Thymus (tissue), 11 donors: ENCODE measurements at regions not wholly inside any gene's neighbourhood (a gene's known extent, or its start where the extent isn't known, plus 50 kb on each side); places are given as distances from the start of the nearest gene placed in this dataset.

Experiments
- DNase-seq, 9 donors: peaks; one replicate each; pipeline ENCODE4 v3.0.0-alpha.2; 2013; ENCODE audit warnings: low spot score in 9 of 9, low read depth in 6 of 9, missing footprints in 1 of 9
- H3K27ac ChIP-seq, 2 donors: one replicate each; pipeline ENCODE4 v1.5.1; 2013; ENCODE audit warnings: control low read depth in 1 of 2, low read depth in 1 of 2, low read length in 1 of 2, mild to moderate bottlenecking in 1 of 2, moderate library complexity in 1 of 2
- H3K27me3 ChIP-seq, 2 donors: one replicate each; pipeline ENCODE4 v1.5.1; 2013; ENCODE audit warnings: low read length in 1 of 2; ENCODE audit not compliant: control insufficient read depth in 2 of 2, insufficient read depth in 1 of 2
- H3K36me3 ChIP-seq, 2 donors: one replicate each; pipeline ENCODE4 v1.5.1; 2013; ENCODE audit warnings: low read length in 1 of 2, mild to moderate bottlenecking in 1 of 2, moderate library complexity in 1 of 2; ENCODE audit not compliant: control insufficient read depth in 2 of 2, insufficient read depth in 2 of 2
- H3K4me1 ChIP-seq, 2 donors: one replicate each; pipeline ENCODE4 v1.5.1; 2013; ENCODE audit warnings: low read length in 2 of 2; ENCODE audit not compliant: control insufficient read depth in 2 of 2, insufficient read depth in 2 of 2
- H3K4me3 ChIP-seq, 2 donors: one replicate each; pipeline ENCODE4 v1.5.1; 2013; ENCODE audit warnings: low read length in 2 of 2, control low read depth in 1 of 2, mild to moderate bottlenecking in 1 of 2
- H3K9me3 ChIP-seq, 2 donors: one replicate each; pipeline ENCODE4 v1.5.1; 2013; ENCODE audit warnings: low read length in 1 of 2, mild to moderate bottlenecking in 1 of 2; ENCODE audit not compliant: control insufficient read depth in 2 of 2, insufficient read depth in 1 of 2
- WGBS: extraction: QIAGEN DNeasy Blood & Tissue Kit; methylation state at CpG from one replicate; pipeline ENCODE4 v1.1.7; 2013; 5-methylcytosine and 5-hydroxymethylcytosine counted together
- donor health status: healthy.

DNA sequence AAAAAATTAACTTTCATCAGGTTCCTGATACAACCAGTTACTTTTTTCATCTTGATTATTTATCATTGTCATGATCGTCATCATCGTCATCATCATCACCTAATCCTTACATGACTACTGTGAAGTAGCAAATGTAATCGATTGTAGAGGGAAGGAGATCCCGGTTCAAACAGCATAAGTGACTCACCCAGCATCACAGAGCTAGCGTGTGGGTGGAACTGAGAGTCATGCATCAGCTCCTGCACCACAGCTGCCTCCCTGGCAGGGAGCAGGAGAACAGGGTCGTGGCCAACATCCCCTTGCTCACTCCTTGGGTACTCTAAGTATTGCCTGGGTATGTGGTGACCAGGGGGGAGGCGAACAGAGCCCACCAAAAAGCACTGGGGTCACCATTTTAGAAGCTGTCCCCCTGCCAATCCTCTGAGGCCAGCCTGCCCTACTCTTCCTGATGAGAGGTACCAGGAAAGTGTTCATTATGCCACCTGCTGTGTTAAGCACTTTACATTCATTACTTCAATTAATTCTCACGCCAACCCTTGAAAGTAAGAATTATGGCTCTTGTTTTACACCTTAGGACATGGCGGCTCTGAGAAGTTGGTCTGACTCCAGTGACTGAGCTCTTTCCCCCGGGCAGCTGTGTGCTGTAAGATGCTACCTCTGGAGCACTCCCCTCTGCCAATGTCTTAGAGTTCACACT, 425.2 kb downstream of the CD83 start:
- WGBS: 84% methylated on average over 10 of the region's 10 CpGs
- Histone ChIP-seq H3K9me3 (no peaks in the 10 kb centered on the region), H3K4me1 (peaks cover 25 to 62% of the 10 kb centered on the region in 2 donors), H3K27ac (no peak overlapping the region), H3K27me3 (no peaks in the 10 kb centered on the region), H3K36me3 (no peaks in the 10 kb centered on the region), H3K4me3 (no peak overlapping the region)
- DNase-seq: peak in 4 of 9 donors; percentile 21 to 61 (median 40)

DNA sequence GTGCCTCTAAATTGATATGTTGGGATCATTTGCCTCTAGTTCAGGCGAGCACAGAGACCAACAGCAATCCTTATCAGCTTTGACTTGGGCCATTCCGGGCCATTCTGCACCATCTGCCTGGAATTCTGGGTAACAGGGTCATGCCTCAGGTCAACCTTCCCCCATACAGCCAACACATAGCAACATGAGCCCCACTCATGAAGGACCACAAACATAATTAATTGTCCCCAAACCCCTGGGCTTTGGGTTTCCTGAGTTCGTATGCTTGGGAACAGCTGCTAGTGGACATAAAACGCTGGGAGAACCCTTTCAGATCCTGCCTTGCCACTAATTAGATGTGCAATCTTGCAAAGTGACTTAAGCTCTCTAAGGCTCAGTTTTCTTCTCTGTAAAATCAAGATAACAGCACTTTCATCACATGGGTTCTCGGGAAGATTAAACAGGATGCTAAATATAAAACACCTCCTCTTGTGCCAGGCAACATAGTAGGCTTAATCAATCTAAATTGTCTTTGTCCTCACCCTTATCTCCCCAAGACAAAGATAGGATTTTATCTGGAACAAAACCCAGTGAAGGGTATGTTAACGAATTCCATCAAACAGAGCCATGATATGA, 426.5 kb downstream of the CD83 start:
- peaks cover 25 to 64% of the 10 kb centered on the region in 2 donors for H3K4me1 ChIP-seq
- WGBS: 77% methylated on average over 6 of the region's 6 CpGs
- H3K9me3 ChIP-seq: no peaks in the 10 kb centered on the region
- no peaks in the 10 kb centered on the region for H3K36me3 ChIP-seq
- no peaks in the 10 kb centered on the region for H3K27me3 ChIP-seq
- DNase-seq: no peak
- H3K27ac ChIP-seq: peak overlapping the region in 1 of 2 donors; percentile 68
- no peak overlapping the region for H3K4me3 ChIP-seq

DNA sequence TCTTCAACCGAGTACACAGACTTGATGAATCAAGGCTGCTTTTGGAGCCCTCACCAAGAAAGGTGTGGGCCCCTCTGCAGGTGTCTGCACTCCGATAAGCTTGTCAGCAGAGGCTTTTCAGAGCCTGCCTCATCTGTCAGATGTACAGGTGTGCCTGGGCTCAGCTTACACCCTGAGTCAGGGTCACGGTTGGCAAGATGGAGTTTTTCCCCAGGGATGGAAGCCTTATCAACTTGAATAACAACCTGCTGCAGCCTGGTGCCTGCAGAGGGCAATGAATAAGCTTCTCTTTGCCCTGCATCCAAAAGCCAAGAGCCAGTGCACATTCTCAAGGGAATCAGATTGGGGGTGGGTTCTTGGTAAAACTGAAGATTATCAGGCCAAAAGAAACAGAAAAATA, 427.1 kb downstream of the CD83 start:
- 20% methylated on average over 3 of the region's 3 CpGs for WGBS
- Histone ChIP-seq H3K27me3 (no peaks in the 10 kb centered on the region), H3K27ac (peak overlapping the region in 1 of 2 donors; percentile 68), H3K36me3 (no peaks in the 10 kb centered on the region), H3K4me1 (peaks cover 25 to 68% of the 10 kb centered on the region in 2 donors), H3K4me3 (no peak overlapping the region), H3K9me3 (no peaks in the 10 kb centered on the region)
- peak; percentile 23 to 76 (median 51) for DNase-seq

DNA sequence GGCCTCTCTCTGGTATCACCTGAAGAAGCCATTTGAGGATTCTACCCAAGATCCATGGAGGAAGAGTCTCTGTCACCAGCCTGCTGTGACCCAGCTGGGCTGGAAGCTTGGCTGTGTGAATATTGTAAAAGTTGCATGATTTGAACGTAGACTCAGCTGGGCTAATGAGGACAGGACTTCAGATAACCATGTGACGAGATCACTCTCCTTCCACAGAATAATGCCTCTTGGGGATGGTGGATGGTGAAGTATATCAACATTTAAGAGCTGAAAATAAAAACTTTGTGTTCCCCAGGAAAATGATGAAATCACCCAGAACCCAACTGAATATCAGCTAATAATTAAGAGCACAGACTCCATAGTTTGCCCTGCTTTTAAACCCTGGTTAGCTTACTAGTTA, 427.9 kb downstream of the CD83 start:
- Histone ChIP-seq H3K36me3 (no peaks in the 10 kb centered on the region), H3K27me3 (no peaks in the 10 kb centered on the region), H3K27ac (no peak overlapping the region), H3K9me3 (no peaks in the 10 kb centered on the region), H3K4me1 (peaks cover 22 to 64% of the 10 kb centered on the region in 2 donors), H3K4me3 (no peak overlapping the region)
- WGBS: 96% methylated on average over 2 of the region's 2 CpGs
- DNase-seq: no peak

DNA sequence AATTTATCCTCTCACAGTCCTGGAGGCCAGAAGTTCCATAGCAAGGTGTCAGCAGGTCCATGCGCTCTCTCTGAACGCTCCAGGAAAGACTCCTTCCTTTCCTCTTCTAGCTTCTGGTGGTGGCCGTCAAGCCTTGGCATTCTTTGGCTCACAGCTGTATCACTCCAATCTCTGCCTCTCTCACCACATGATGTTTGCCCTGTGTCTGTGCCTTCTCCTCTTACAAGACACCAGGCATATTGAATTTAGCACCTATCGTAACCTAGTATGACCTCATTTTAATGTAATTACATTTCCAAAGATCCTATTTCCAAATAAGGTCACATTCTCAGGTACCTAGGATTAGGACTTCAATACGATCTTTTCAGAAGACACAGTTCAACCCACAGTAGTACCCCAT, 428.5 kb downstream of the CD83 start:
- 98% methylated on average over 5 of the region's 5 CpGs for WGBS
- no peak for DNase-seq
- H3K4me3 ChIP-seq: no peak overlapping the region
- peaks cover 22 to 59% of the 10 kb centered on the region in 2 donors for H3K4me1 ChIP-seq
- no peaks in the 10 kb centered on the region for H3K27me3 ChIP-seq
- H3K9me3 ChIP-seq: no peaks in the 10 kb centered on the region
- H3K27ac ChIP-seq: no peak overlapping the region
- H3K36me3 ChIP-seq: no peaks in the 10 kb centered on the region

DNA sequence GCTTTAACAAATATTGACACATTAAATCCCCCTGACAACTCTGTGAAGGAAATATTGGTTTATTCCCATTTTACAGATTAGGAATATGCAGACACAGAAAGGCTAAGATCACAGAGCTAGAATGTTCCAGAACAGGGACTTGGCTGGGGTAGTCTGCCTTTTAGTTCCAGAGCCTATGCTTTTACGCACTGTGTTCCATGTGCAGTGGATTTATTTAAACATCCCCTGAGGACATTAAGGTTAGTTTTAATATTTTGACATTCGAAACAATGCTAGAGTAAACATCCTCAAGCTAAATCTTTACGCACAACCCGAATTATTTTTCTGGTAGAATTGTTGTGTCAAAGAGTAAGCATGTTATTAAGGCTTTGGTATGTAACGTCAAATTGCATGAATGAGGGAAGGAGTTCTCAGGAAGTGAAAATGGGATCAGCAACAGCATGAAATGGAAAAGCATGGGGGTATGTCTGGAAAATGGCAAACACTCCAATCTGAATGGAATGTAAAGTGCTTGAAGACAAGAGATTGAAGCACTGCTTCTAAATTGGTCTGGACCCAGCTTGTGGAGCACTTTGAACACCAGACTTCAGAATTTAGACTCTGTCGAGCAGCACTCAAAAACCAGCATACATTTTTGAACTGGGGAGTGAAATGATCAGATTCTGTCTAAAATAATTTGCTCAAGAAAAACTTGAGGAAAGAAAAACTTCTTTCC, 429.9 kb downstream of the CD83 start:
- no peak overlapping the region for H3K27ac ChIP-seq
- DNase-seq: no peak
- H3K9me3 ChIP-seq: no peaks in the 10 kb centered on the region
- no peaks in the 10 kb centered on the region for H3K36me3 ChIP-seq
- WGBS: 98% methylated on average over 6 of the region's 6 CpGs
- H3K4me1 ChIP-seq: peaks cover 15 to 45% of the 10 kb centered on the region in 2 donors
- H3K27me3 ChIP-seq: no peaks in the 10 kb centered on the region
- no peak overlapping the region for H3K4me3 ChIP-seq

DNA sequence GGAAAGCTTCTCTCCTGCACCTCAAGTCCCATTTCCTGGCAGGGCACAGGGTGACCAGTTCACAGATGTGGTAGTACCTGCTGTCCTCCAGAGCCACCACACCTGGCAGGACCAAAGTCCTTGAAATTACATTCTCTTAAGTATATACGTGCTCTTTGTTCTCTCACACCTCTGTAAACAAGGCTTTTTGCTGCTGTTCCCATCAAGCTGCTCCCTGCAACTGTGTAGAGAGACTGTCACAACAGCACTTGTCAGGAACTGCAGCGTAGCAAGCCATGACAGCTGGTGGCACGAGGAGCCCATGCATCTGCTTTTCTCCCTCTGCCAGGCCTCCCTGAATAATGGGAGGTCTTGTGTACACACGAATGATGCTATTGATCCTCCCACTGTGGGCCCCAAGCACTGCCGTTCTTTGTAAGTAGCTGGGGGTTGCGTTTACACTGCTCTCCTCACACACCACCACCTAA, 431.8 kb downstream of the CD83 start:
- H3K27me3 ChIP-seq: no peaks in the 10 kb centered on the region
- WGBS: 92% methylated on average over 6 of the region's 6 CpGs
- DNase-seq: peak in 2 of 9 donors; percentile 21 to 41
- no peaks in the 10 kb centered on the region for H3K36me3 ChIP-seq
- no peaks in the 10 kb centered on the region for H3K9me3 ChIP-seq
- H3K27ac ChIP-seq: peak overlapping the region in 1 of 2 donors; percentile 13
- H3K4me3 ChIP-seq: no peak overlapping the region
- peaks cover 6 to 27% of the 10 kb centered on the region in 2 donors for H3K4me1 ChIP-seq

DNA sequence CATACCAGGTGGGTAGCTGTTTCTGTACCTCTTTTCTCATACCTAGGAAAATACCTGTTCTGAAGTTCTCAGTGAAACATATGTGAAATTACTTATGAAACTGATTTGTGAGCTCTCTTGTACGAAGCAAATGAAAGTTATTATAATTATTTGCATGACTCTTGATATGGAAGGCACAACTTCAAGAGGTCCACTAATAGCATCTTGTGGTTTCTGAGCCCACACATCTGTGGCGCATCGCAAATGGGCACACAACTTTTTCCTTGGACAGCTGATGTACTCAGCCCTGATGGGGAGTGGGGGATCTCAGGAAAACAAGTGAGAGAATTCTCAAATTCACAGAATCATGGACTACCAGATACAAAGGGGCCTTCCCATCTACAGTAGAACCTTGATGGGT, 432.3 kb downstream of the CD83 start:
- Histone ChIP-seq H3K4me3 (no peak overlapping the region), H3K36me3 (no peaks in the 10 kb centered on the region), H3K9me3 (no peaks in the 10 kb centered on the region), H3K27ac (no peak overlapping the region), H3K27me3 (no peaks in the 10 kb centered on the region), H3K4me1 (peaks cover under 1 to 22% of the 10 kb centered on the region in 2 donors)
- DNase-seq: no peak
- WGBS: 99% methylated on average over 3 of the region's 3 CpGs

DNA sequence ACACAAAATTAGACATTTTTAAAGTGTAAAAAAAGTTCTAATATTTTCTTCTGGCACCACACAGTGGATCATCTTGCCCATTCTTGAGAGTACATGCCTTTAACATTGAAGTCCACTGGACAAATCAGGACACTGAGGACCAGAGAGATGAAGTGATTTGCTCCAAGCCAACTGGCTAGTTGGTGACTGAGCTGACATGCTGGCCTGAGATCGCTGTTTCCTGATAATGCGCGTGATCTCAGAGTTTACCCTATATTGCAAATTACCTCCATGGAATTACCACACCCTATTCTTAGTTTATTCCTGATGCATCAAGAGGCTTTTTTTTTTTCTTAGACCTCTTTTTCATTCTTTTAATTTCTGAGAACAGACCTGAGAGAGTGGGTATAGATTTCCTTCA, 432.8 kb downstream of the CD83 start:
- Histone ChIP-seq H3K4me3 (no peak overlapping the region), H3K4me1 (peaks cover 0 to 18% of the 10 kb centered on the region in 2 donors), H3K36me3 (no peaks in the 10 kb centered on the region), H3K27ac (no peak overlapping the region), H3K9me3 (no peaks in the 10 kb centered on the region), H3K27me3 (no peaks in the 10 kb centered on the region)
- WGBS: over 99% methylated on average over 3 of the region's 3 CpGs
- DNase-seq: no peak
